Activated naive CD4-positive, alpha-beta T cell treated with anti-CD3 and anti-CD28 coated beads for 36 hours (primary cell): ENCODE measurements at regions not wholly inside any gene's neighbourhood (a gene's known extent, or its start where the extent isn't known, plus 50 kb on each side); places are given as distances from the start of the nearest gene placed in this dataset.

Experiments
- CTCF ChIA-PET: fragments of 350-600 bp; sonication (Branson Sonifier 250); formaldehyde crosslinking; loops from one replicate; lab custom pipeline; 2021; ENCODE audit warnings: antibody characterized with exemption; lab: Charles Lee
- DNase-seq: peaks from one replicate; pipeline ENCODE4 v3.0.0-alpha.2; 2020
- H3K27ac Mint-ChIP-seq: one replicate; pipeline ENCODE4 v1.8.0; 2021; ENCODE audit warnings: mild to moderate bottlenecking, mixed read lengths
- H3K27me3 Mint-ChIP-seq: one replicate; pipeline ENCODE4 v1.8.0; 2021; ENCODE audit warnings: low read depth, mixed read lengths
- H3K36me3 Mint-ChIP-seq: one replicate; pipeline ENCODE4 v1.8.0; 2021; ENCODE audit warnings: low read depth, mixed read lengths
- H3K4me1 Mint-ChIP-seq: one replicate; pipeline ENCODE4 v1.8.0; 2021; ENCODE audit warnings: low read depth, mixed read lengths
- H3K4me3 Mint-ChIP-seq: one replicate; pipeline ENCODE4 v1.8.0; 2021; ENCODE audit warnings: mild to moderate bottlenecking, moderate library complexity, mixed read lengths
- H3K9me3 Mint-ChIP-seq: one replicate; pipeline ENCODE4 v1.8.0; 2021; ENCODE audit warnings: mixed read lengths
- intact Hi-C: fragments of 100-400 bp; cut with micrococcal nuclease; formaldehyde crosslinking; loops from one replicate; pipeline ENCODE4 v1.15.1; 2023

DNA sequence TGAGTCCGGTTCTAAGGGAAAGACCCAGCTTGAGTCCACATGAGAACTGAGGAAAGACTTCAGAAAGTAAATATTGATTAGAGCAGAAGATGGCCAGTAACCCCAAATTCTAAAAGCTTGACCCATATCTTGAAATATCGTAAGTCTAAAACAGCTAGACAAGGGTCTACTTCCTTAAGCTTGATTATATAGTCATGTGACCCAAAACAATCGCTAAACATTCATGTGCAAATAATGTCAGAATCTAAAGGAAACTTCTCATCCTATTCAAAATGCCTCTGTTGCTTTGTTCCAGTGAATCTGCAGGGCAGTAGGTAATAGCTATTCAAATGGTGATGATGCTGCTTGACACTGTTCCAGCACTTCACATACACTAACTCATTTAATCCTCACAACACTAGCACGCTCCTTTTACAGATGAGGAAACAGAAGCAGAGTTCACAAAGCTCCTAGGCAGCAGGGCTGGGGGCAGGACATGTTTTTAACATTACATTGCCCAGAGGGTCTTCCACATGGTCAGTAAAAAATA, 52.6 kb downstream of the TCF20 start:
- no peak overlapping the region for H3K4me3 Mint-ChIP-seq
- CTCF ChIA-PET = interaction anchor here (0.6 to 0.9 kb wide), 2 partner anchors 12 to 261 kb away, joined by 3 to 4 read pairs; no protein-coding TSS in a partner anchor
- H3K27ac Mint-ChIP-seq = peak overlapping the region; percentile 66
- H3K4me1 Mint-ChIP-seq = peaks cover 49% of the 10 kb centered on the region
- no peak for DNase-seq
- H3K27me3 Mint-ChIP-seq = no peaks in the 10 kb centered on the region
- intact Hi-C loops = loop anchor here (5.0 kb wide), 1 partner anchor 36 kb away; no protein-coding TSS in a partner anchor
- H3K36me3 Mint-ChIP-seq = peaks cover 16% of the 10 kb centered on the region
- H3K9me3 Mint-ChIP-seq = no peaks in the 10 kb centered on the region

GRCh38 chr22:42217019-42217751, 53.3 kb downstream of the TCF20 start:
- Mint-ChIP-seq H3K27me3 (no peaks in the 10 kb centered on the region), H3K27ac (peak overlapping the region; percentile 66), H3K4me3 (no peak overlapping the region), H3K9me3 (no peaks in the 10 kb centered on the region), H3K4me1 (peaks cover 43% of the 10 kb centered on the region), H3K36me3 (peaks cover 18% of the 10 kb centered on the region)
- intact Hi-C loops = loop anchor here (5.0 kb wide), 1 partner anchor 35 kb away; no protein-coding TSS in a partner anchor
- DNase-seq = peak; percentile 43
- CTCF ChIA-PET = interaction anchor here (0.6 to 0.9 kb wide), 3 partner anchors 13 to 260 kb away, joined by 3 to 4 read pairs (median 3); no protein-coding TSS in a partner anchor

- Mint-ChIP-seq H3K9me3 (no peaks in the 10 kb centered on the region), H3K27ac (no peak overlapping the region), H3K4me3 (no peak overlapping the region), H3K36me3 (peaks cover 34% of the 10 kb centered on the region), H3K27me3 (no peaks in the 10 kb centered on the region), H3K4me1 (peaks cover 42% of the 10 kb centered on the region)
- no peak for DNase-seq
- CTCF ChIA-PET = no interaction called here
- intact Hi-C loops = loop anchor here (5.0 kb wide), 1 partner anchor 33 kb away; no protein-coding TSS in a partner anchor
Measured at GRCh38 chr22:42214633-42215415, 55.6 kb downstream of the TCF20 start.

- Mint-ChIP-seq H3K27ac (no peak overlapping the region), H3K9me3 (no peaks in the 10 kb centered on the region), H3K4me1 (peaks cover 48% of the 10 kb centered on the region), H3K27me3 (no peaks in the 10 kb centered on the region), H3K36me3 (peaks cover 36% of the 10 kb centered on the region), H3K4me3 (no peak overlapping the region)
- no peak for DNase-seq
- CTCF ChIA-PET = no interaction called here
- intact Hi-C loops = no loop called here
Measured at GRCh38 chr22:42208362-42208761, 62.1 kb downstream of the TCF20 start.

DNA sequence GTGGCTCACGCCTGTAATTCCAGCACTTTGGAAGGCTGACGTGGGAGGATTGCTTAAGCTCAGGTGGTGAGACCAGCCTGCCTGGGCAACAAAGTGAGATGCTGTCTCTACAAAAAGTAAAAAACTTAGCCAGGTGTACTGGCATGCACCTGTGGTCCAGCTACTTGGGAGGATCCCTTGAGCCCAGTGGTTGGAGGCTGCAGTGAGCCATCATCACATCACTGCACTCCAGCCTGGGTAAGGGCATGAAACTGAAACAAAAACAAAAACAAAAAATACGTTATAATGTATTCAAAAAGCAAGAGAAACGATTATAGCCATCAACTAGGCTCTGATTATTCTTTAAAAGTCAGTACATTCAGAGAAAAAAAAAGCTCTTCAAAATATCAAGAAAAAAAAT, 62.5 kb downstream of the TCF20 start:
- Mint-ChIP-seq H3K4me1 (peaks cover 49% of the 10 kb centered on the region), H3K36me3 (peaks cover 36% of the 10 kb centered on the region), H3K27ac (no peak overlapping the region), H3K4me3 (no peak overlapping the region), H3K9me3 (no peaks in the 10 kb centered on the region), H3K27me3 (no peaks in the 10 kb centered on the region)
- CTCF ChIA-PET = no interaction called here
- DNase-seq = no peak
- intact Hi-C loops = no loop called here

GRCh38 chr22:42203609-42204008, 66.8 kb downstream of the TCF20 start:
- no peak overlapping the region for H3K4me3 Mint-ChIP-seq
- DNase-seq = no peak
- peaks cover 57% of the 10 kb centered on the region for H3K4me1 Mint-ChIP-seq
- CTCF ChIA-PET = no interaction called here
- H3K27ac Mint-ChIP-seq = no peak overlapping the region
- no peaks in the 10 kb centered on the region for H3K9me3 Mint-ChIP-seq
- intact Hi-C loops = no loop called here
- H3K36me3 Mint-ChIP-seq = peaks cover 35% of the 10 kb centered on the region
- H3K27me3 Mint-ChIP-seq = no peaks in the 10 kb centered on the region

DNA sequence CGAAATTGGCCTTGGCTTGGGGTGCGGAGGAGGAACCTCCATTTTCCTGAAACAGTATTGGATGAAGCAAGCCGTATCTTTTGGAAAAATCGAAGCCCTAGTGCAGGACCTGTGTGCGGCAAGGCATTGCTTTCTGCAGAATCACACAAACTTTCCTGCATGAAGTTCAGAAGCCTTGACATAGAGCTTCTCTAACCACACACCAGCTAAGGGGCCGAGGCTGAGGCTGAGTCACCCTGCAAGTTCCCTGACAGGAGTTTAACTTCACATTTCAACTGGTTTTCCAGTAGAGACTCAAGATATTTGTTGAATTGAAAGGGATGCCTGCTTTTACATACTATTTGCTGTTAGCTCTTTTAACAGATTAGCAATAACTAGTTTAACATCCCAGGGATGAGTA, 67.8 kb downstream of the TCF20 start:
- peak; percentile 66 for DNase-seq
- Mint-ChIP-seq H3K27ac (no peak overlapping the region), H3K27me3 (no peaks in the 10 kb centered on the region), H3K4me3 (no peak overlapping the region), H3K9me3 (no peaks in the 10 kb centered on the region), H3K36me3 (peaks cover 33% of the 10 kb centered on the region), H3K4me1 (peaks cover 53% of the 10 kb centered on the region)
- intact Hi-C loops = no loop called here
- CTCF ChIA-PET = interaction anchor here (0.9 kb wide), 1 partner anchor 10 kb away, joined by 3 read pairs; no protein-coding TSS in a partner anchor

- Mint-ChIP-seq H3K4me3 (no peak overlapping the region), H3K27me3 (no peaks in the 10 kb centered on the region)
Measured at GRCh38 chr22:42202048-42202447, 68.4 kb downstream of the TCF20 start.

GRCh38 chr22:42199025-42199424, 68.4 kb upstream of the CYP2D6 start:
- peaks cover 24% of the 10 kb centered on the region for H3K36me3 Mint-ChIP-seq
- CTCF ChIA-PET = interaction anchor here (0.6 to 0.7 kb wide), 3 partner anchors 15 to 364 kb away, joined by 3 to 4 read pairs (median 4); no protein-coding TSS in a partner anchor
- H3K27me3 Mint-ChIP-seq = no peaks in the 10 kb centered on the region
- H3K27ac Mint-ChIP-seq = no peak overlapping the region
- no peak overlapping the region for H3K4me3 Mint-ChIP-seq
- intact Hi-C loops = no loop called here
- peaks cover 69% of the 10 kb centered on the region for H3K4me1 Mint-ChIP-seq
- no peaks in the 10 kb centered on the region for H3K9me3 Mint-ChIP-seq
- no peak for DNase-seq

More at GRCh38 chr22:42202048-42202447, 68.4 kb downstream of the TCF20 start:
- Mint-ChIP-seq H3K36me3 (peaks cover 32% of the 10 kb centered on the region), H3K9me3 (no peaks in the 10 kb centered on the region), H3K4me1 (peaks cover 53% of the 10 kb centered on the region), H3K27ac (no peak overlapping the region)
- peak; percentile 39 for DNase-seq
- CTCF ChIA-PET = interaction anchor here (0.7 kb wide), 1 partner anchor 204 kb away, joined by 3 read pairs; no protein-coding TSS in a partner anchor
- intact Hi-C loops = no loop called here

DNA sequence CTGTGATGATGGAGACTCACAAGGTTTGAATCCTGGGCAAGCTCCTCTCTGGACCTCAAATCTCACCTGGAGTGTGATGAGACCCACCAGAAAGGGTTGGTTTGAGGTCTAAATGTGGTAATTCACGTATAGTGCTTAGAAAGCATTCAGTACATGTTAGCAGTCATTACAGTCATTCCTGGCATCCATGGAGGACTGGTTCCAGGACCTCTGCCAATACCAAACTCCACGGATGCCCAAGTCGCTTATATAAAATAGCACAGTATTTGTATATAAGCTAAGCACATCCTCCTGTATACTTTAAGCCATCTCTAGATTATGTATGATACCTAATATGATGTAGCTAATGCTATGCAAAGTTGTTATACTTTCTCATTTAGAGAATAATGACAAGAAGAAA, 67.6 kb upstream of the CYP2D6 start:
- Mint-ChIP-seq H3K4me1 (peaks cover 70% of the 10 kb centered on the region), H3K27ac (no peak overlapping the region)

GRCh38 chr22:42196454-42196853, 65.8 kb upstream of the CYP2D6 start:
- no peaks in the 10 kb centered on the region for H3K9me3 Mint-ChIP-seq
- CTCF ChIA-PET = no interaction called here
- no peak overlapping the region for H3K4me3 Mint-ChIP-seq
- no peak overlapping the region for H3K27ac Mint-ChIP-seq
- no peaks in the 10 kb centered on the region for H3K27me3 Mint-ChIP-seq
- H3K4me1 Mint-ChIP-seq = peaks cover 69% of the 10 kb centered on the region
- intact Hi-C loops = no loop called here
- no peak for DNase-seq
- H3K36me3 Mint-ChIP-seq = peaks cover 11% of the 10 kb centered on the region

More for the DNA sequence above, 67.6 kb upstream of the CYP2D6 start:
- Mint-ChIP-seq H3K27me3 (no peaks in the 10 kb centered on the region), H3K4me3 (no peak overlapping the region), H3K9me3 (no peaks in the 10 kb centered on the region), H3K36me3 (peaks cover 21% of the 10 kb centered on the region)
- DNase-seq = no peak
- CTCF ChIA-PET = interaction anchor here (0.6 to 0.7 kb wide), 3 partner anchors 14 to 364 kb away, joined by 3 to 4 read pairs (median 4); no protein-coding TSS in a partner anchor
- intact Hi-C loops = no loop called here

GRCh38 chr22:42194953-42195352, 64.3 kb upstream of the CYP2D6 start:
- Mint-ChIP-seq H3K4me1 (peaks cover 63% of the 10 kb centered on the region), H3K36me3 (no peaks in the 10 kb centered on the region), H3K27ac (no peak overlapping the region), H3K4me3 (no peak overlapping the region), H3K27me3 (no peaks in the 10 kb centered on the region), H3K9me3 (no peaks in the 10 kb centered on the region)
- intact Hi-C loops = no loop called here
- CTCF ChIA-PET = no interaction called here
- DNase-seq = no peak
